Mesodermal cell (in vitro differentiated cells): ENCODE measurements at regions not wholly inside any gene's neighbourhood (a gene's known extent, or its start where the extent isn't known, plus 50 kb on each side); places are given as distances from the start of the nearest gene placed in this dataset.

Experiments
- H3K27ac ChIP-seq: 2 replicates; pipeline ENCODE4 v1.7.0; 2013; ENCODE audit warnings: mild to moderate bottlenecking, low read depth, low read length, moderate library complexity; ENCODE audit not compliant: severe bottlenecking
- H3K36me3 ChIP-seq: 2 replicates; pipeline ENCODE4 v1.7.1; 2013; ENCODE audit warnings: mild to moderate bottlenecking, low read length, moderate library complexity; ENCODE audit not compliant: control insufficient read depth, insufficient read depth
- H3K4me1 ChIP-seq: one replicate; pipeline ENCODE4 v1.7.1; 2013; ENCODE audit warnings: mild to moderate bottlenecking, low read length; ENCODE audit not compliant: insufficient read depth, control insufficient read depth, poor library complexity, severe bottlenecking
- H3K4me3 ChIP-seq: 2 replicates; pipeline ENCODE4 v1.7.0; 2013; ENCODE audit warnings: low read length, control low read depth, mild to moderate bottlenecking; ENCODE audit not compliant: insufficient read depth, poor library complexity, severe bottlenecking; ENCODE audit errors: extremely low read depth
- H3K9me3 ChIP-seq: 2 replicates; pipeline ENCODE4 v1.7.1; 2013; ENCODE audit warnings: mild to moderate bottlenecking, low read length, moderate library complexity; ENCODE audit not compliant: control insufficient read depth
- WGBS, 2 experiments: methylation state at CpG; one replicate each; pipeline ENCODE4 v1.1.5; 2013; ENCODE audit warnings: missing lambda C conversion rate in 2 of 2; ENCODE audit not compliant: insufficient coverage in 2 of 2; 5-methylcytosine and 5-hydroxymethylcytosine counted together

DNA sequence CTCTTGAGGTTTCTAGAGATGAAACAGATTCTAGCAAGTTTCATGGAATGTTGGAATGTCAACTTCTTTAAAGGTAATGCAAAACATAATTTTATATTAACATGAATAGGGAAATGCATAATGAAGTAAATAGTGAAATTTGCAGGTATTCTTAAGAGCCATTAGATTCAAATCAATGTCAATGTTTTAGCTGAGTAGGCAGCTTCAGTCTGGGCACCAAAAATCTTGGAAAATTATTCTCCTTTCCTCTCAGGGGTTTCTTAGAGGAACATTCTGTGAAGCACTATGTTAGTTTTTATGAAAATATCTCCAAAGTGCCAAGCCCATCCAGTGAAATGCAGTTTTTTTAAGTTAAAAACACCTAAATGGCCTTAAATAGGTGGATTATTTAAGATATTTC lies 300.8 kb downstream of the PAX1 start:
- no peak overlapping the region for H3K4me3 ChIP-seq
- H3K4me1 ChIP-seq = no peaks in the 10 kb centered on the region
- H3K9me3 ChIP-seq = no peaks in the 10 kb centered on the region
- H3K27ac ChIP-seq = no peak overlapping the region
- no peaks in the 10 kb centered on the region for H3K36me3 ChIP-seq

DNA sequence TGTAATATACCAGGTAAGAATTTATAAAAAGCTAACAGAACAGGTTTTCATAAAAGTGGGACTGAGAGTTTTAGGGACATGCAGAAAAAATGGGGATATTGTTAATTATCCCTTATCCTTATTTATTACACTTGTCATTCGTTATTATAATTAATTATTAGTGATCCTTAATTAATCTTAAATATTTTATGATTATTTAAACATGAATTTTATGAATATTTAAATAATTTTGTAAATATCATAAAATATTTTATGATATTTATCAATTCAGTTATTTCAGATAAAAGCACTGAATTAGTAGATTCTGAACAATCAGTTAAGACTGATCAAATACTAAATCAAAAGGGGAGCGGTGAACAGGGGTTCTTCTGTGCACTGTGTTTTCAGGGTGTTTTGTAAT lies 300.1 kb downstream of the PAX1 start:
- H3K27ac ChIP-seq = no peak overlapping the region
- H3K36me3 ChIP-seq = no peaks in the 10 kb centered on the region
- 100% methylated on average over 1 of the region's 2 CpGs; no CpG with 5 or more reads in 1 of the 2 experiments for WGBS, 2 experiments
- no peak overlapping the region for H3K4me3 ChIP-seq
- no peaks in the 10 kb centered on the region for H3K9me3 ChIP-seq
- no peaks in the 10 kb centered on the region for H3K4me1 ChIP-seq

DNA sequence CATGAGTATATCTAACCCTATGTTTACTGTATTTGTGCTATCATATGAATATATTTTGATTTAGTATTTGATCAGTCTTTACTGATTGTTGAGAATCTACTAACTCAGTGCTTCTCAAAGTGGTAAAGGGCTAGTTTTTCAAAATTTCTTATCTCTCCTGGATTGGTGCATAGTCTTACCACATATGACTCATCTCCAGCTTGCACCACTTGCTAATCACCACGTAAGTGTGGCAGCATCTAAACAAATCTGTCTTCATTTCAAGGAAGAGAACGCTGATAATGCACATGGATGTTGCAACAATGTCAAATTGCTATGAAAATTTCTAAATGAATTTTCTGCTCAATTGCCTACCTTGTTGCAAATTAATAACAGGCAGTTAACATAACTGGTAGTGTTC lies 299.5 kb downstream of the PAX1 start:
- Histone ChIP-seq H3K9me3 (no peaks in the 10 kb centered on the region), H3K36me3 (no peaks in the 10 kb centered on the region), H3K4me1 (no peaks in the 10 kb centered on the region), H3K27ac (no peak overlapping the region), H3K4me3 (no peak overlapping the region)
- WGBS, 2 experiments = 90 to 100% methylated on average over 1 to 2 of the region's 2 CpGs

DNA sequence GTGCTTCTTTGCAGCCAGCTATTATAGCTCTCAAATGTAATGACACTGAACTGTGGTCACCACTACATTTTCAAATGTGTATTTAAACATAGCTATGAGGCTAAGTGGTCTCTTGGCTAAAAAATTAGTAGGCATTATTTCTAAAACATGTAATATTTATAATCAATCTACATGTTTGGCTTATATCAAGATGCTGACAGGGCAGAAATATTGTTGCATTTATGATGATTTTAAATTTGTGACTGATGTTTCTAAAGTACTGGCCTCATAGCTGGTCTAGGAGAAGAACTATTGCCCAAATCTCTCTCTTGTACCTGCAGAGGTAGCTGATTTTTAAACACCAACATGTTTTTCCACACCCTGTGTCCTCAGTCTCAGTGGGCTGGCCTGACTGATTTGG lies 298.2 kb downstream of the PAX1 start:
- Histone ChIP-seq H3K4me1 (no peaks in the 10 kb centered on the region), H3K36me3 (no peaks in the 10 kb centered on the region), H3K9me3 (no peaks in the 10 kb centered on the region), H3K4me3 (no peak overlapping the region), H3K27ac (no peak overlapping the region)

DNA sequence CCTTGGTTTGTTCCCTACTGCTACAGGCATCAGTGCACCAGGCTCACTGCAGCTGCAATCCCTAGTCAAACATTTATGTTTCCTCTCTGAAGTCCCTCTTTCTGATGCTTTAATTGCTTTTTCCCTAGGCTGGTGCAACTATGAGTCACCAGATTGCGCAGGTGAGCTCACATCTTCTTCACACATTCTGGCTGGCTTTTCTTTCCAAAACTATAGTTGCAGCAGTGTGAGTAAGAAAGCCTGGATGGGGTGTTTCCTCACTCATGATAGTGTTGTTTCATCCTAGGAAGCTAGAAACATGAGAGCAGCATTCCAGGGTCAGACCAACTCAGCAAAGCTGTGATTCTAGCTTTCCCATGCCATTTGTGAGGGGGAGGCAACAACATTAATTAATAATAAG lies 296.4 kb downstream of the PAX1 start:
- no peaks in the 10 kb centered on the region for H3K9me3 ChIP-seq
- no peak overlapping the region for H3K4me3 ChIP-seq
- no peaks in the 10 kb centered on the region for H3K36me3 ChIP-seq
- H3K4me1 ChIP-seq = no peaks in the 10 kb centered on the region
- WGBS, 2 experiments = 71% methylated on average over 1 of the region's 1 CpG; no CpG with 5 or more reads in 1 of the 2 experiments
- no peak overlapping the region for H3K27ac ChIP-seq

DNA sequence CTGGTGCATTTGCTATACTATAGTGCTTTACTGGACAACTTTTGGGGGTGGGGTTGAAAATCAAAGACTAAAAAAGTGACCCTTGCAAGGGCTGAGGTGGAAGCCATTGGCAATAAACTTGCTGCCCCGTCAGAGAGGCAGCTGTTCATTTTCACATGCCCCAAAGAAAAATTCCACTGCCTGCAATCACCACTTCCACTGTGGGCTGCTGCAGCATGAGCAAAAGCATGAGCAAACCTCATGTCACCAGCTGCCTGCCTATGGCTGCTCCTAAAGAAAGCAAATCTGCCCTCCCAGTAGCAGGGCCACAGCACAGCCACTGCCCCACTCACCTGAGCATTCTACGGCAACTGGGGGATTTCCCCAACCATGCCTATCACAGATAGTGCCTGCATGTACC lies 290.0 kb downstream of the PAX1 start:
- Histone ChIP-seq H3K4me3 (no peak overlapping the region), H3K4me1 (no peaks in the 10 kb centered on the region), H3K36me3 (no peaks in the 10 kb centered on the region), H3K9me3 (no peaks in the 10 kb centered on the region), H3K27ac (no peak overlapping the region)
- 86 to 100% methylated on average over 1 of the region's 2 CpGs for WGBS, 2 experiments

DNA sequence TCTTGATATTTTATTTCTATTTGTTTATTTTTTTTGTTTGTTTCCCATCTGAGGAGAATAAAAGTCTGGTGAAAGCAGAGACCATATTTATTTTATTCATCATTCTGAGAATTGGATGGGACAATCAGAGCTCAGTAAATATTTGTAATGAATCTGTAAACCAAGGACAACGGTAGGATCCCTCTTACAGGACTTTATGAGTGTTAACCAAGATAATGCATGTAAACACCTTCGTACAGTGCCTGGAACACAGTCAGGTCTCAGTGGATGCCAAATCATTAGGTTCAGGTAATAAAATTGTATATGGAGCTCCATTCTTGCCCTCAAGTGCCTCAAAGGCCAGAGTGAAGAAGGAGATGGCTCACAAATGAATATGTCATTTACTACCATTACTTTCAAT lies 288.7 kb downstream of the PAX1 start:
- WGBS, 2 experiments = 90 to 93% methylated on average over 2 of the region's 2 CpGs
- Histone ChIP-seq H3K27ac (no peak overlapping the region), H3K4me3 (no peak overlapping the region), H3K36me3 (no peaks in the 10 kb centered on the region), H3K4me1 (no peaks in the 10 kb centered on the region), H3K9me3 (no peaks in the 10 kb centered on the region)

DNA sequence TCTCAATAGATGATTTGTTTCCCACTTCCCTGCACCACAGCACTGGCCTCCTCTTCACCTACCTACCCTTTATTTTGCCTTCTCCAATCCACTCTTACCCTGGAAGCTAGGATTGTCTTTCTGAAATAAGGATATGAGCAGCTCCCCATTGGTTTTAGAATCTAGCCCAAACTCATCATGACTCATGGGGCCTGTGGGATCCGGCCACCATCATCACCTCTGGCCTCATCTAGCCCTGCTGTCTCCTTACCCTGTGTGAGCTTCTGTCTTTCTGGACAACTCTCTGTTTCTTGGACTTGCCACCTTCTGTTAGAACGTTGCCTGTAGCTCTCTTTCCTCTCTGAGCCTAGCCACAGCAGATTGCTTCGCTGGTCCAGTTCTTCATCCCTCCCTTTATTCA lies 277.1 kb downstream of the PAX1 start:
- 86 to 91% methylated on average over 2 to 3 of the region's 3 CpGs for WGBS, 2 experiments
- H3K9me3 ChIP-seq = no peaks in the 10 kb centered on the region
- H3K4me3 ChIP-seq = no peak overlapping the region
- no peaks in the 10 kb centered on the region for H3K36me3 ChIP-seq
- H3K27ac ChIP-seq = no peak overlapping the region
- H3K4me1 ChIP-seq = no peaks in the 10 kb centered on the region

DNA sequence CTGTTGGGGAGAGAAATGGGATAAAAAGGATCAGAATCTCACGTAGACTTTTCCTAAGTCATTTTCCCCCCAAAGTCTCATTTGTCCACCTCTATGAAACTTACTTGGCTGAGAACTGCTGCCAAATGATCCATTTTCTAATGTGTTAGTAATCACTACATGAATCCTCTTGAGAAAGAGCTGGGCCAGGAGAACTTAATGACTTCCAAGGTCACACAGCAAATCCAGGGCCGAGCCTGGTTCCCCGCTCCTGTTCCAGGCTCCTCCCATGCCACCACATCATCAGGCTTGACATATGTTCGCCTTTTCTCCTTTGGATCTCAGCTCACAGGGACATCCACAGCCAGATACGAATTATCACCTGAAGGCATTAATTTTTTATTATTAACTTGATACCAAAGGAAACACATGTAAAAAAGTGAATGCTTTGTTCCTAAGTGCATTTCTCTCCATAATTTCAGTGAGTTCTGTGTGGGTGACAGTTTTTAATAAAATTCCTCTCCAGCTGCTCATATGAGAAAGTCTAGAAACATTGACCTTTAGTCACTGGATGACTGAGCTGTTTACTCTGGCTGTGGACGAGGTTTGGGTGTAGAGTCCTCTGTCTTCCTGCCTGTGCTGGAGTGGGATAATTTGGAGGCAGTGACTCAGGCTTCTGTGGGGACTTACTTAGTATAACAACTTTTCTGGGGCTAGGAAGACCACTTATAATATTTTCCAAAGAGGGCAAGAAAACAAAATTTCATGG lies 276.3 kb downstream of the PAX1 start:
- no peak overlapping the region for H3K4me3 ChIP-seq
- WGBS, 2 experiments = 86 to 100% methylated on average over 2 to 3 of the region's 6 CpGs
- no peaks in the 10 kb centered on the region for H3K36me3 ChIP-seq
- H3K9me3 ChIP-seq = no peaks in the 10 kb centered on the region
- no peak overlapping the region for H3K27ac ChIP-seq
- H3K4me1 ChIP-seq = no peaks in the 10 kb centered on the region

DNA sequence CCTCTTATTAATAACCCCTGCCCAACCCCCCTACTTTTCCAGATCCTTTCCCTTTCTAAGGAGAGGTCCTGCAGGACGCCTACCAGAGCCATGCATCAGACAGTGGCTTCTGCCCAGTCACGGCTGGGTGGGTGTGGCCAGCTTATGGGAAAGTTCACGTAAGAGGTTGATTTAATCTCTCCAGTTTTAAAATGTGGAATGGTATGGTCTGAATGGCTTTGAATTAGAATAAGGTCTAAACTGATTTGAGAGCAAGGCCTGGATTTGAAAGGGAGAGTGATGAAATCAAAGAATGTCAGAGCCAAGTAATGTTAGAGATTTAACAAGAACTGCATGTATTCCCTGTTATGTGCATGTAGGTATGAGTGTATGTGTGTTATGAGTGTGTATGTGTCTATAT lies 275.7 kb downstream of the PAX1 start:
- no peak overlapping the region for H3K4me3 ChIP-seq
- H3K9me3 ChIP-seq = no peaks in the 10 kb centered on the region
- H3K27ac ChIP-seq = no peak overlapping the region
- 81 to 100% methylated on average over 1 to 3 of the region's 3 CpGs for WGBS, 2 experiments
- H3K4me1 ChIP-seq = no peaks in the 10 kb centered on the region
- no peaks in the 10 kb centered on the region for H3K36me3 ChIP-seq

DNA sequence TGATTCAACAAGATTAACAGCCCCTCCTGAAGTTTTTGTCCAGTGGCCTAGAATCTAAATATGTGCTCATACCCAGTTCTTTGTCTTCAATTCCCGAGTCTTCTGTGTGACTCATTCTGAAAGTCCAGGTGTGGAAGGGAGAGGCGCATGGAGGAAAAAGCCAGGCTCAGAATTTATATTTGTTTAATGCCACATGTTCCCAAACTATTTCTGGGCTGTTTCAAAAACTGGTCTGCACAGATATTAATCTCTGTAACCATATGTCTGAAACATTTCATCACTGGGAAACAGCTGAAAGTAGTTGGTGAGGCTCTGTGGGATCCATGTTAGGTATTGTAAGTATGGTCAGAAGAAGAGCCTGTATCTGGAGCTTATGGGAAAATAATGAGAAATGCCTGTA lies 266.0 kb downstream of the PAX1 start:
- H3K4me3 ChIP-seq = no peak overlapping the region
- H3K36me3 ChIP-seq = no peaks in the 10 kb centered on the region
- peaks cover 2% of the 10 kb centered on the region for H3K9me3 ChIP-seq
- H3K4me1 ChIP-seq = no peaks in the 10 kb centered on the region
- WGBS, 2 experiments = 84% methylated on average over 2 of the region's 2 CpGs; no CpG with 5 or more reads in 1 of the 2 experiments
- H3K27ac ChIP-seq = no peak overlapping the region
